ENCODE measurements at regions not wholly inside any gene's neighbourhood (a gene's known extent, or its start where the extent isn't known, plus 50 kb on each side); places are given as distances from the start of the nearest gene placed in this dataset.

DNA sequence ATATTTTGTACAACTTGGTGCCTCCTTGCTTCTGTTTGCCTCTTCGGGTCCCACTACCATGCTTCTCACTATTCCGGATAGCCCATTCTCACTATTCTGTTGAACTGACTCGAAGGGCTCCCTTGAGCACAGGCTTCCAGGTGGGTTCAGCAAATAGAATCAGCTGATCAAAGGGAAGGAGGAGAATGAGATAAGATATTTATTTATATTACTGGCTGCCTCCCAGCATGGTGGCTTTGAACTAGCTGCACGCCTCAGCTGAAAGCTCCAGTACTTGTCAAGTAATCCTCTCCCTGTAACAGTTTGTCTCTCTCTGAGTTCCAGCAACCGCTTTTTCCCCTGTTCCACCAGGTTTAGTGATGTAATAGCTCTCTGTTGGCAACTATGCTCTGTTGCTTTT, 187.8 kb upstream of the HNRNPA3 start:
- POLR2A ChIA-PET (ENCODE audit: low non-redundant PET), result interaction anchor here (0.5 to 0.8 kb wide), 2 partner anchors 12 to 203 kb away, joined by 3 read pairs; no protein-coding TSS in a partner anchor
- H3K36me3 ChIP-seq (ENCODE audit: insufficient read depth, low read length, poor library complexity, severe bottlenecking), result no peaks in the 10 kb centered on the region
- no peaks in the 10 kb centered on the region for H3K27me3 ChIP-seq (replicated peaks; ENCODE audit: insufficient read depth, low read depth, low read length, poor library complexity)
- no peak for DNase-seq (ENCODE audit: low spot score)
- no peak overlapping the region for H3K27ac ChIP-seq (ENCODE audit: low read depth, low read length, poor library complexity, severe bottlenecking)
- TF ChIP-seq EZH2 (IDR thresholded peaks at IDR 0.05; ENCODE audit: borderline replicate concordance, low read depth, low read length, poor library complexity, severe bottlenecking), result no peak
- TF ChIP-seq, protein P1, sequence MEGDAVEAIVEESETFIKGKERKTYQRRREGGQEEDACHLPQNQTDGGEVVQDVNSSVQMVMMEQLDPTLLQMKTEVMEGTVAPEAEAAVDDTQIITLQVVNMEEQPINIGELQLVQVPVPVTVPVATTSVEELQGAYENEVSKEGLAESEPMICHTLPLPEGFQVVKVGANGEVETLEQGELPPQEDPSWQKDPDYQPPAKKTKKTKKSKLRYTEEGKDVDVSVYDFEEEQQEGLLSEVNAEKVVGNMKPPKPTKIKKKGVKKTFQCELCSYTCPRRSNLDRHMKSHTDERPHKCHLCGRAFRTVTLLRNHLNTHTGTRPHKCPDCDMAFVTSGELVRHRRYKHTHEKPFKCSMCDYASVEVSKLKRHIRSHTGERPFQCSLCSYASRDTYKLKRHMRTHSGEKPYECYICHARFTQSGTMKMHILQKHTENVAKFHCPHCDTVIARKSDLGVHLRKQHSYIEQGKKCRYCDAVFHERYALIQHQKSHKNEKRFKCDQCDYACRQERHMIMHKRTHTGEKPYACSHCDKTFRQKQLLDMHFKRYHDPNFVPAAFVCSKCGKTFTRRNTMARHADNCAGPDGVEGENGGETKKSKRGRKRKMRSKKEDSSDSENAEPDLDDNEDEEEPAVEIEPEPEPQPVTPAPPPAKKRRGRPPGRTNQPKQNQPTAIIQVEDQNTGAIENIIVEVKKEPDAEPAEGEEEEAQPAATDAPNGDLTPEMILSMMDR (conservative IDR thresholded peaks at IDR 0.05; ENCODE audit: low read depth, low read length), result no peak
- no TSS peak for BruUV-seq (replicated peaks)
- CTCF ChIA-PET, result no interaction called here
- intact Hi-C loops (cut with micrococcal nuclease; ENCODE audit: unreplicated experiment), result no loop called here
- H3K4me1 ChIP-seq (ENCODE audit: insufficient read depth, low read length, poor library complexity, severe bottlenecking), result no peaks in the 10 kb centered on the region
- no peaks in the 10 kb centered on the region for H3K9me3 ChIP-seq (ENCODE audit: low read depth, low read length, poor library complexity, severe bottlenecking)
- H3K4me3 ChIP-seq (ENCODE audit: low read depth, low read length, poor library complexity, severe bottlenecking), result no peak overlapping the region

GRCh38 chr2:177026253-177026652, 186.3 kb upstream of the HNRNPA3 start:
- Histone ChIP-seq H3K9me3 (ENCODE audit: low read depth, low read length, poor library complexity, severe bottlenecking) (no peaks in the 10 kb centered on the region), H3K27ac (ENCODE audit: low read depth, low read length, poor library complexity, severe bottlenecking) (no peak overlapping the region), H3K36me3 (ENCODE audit: insufficient read depth, low read length, poor library complexity, severe bottlenecking) (no peaks in the 10 kb centered on the region), H3K4me1 (ENCODE audit: insufficient read depth, low read length, poor library complexity, severe bottlenecking) (peaks cover 4% of the 10 kb centered on the region), H3K4me3 (ENCODE audit: low read depth, low read length, poor library complexity, severe bottlenecking) (no peak overlapping the region), H3K27me3 (replicated peaks; ENCODE audit: insufficient read depth, low read depth, low read length, poor library complexity) (no peaks in the 10 kb centered on the region)
- intact Hi-C loops (cut with micrococcal nuclease; ENCODE audit: unreplicated experiment), result no loop called here
- no peak for TF ChIP-seq EZH2 (IDR thresholded peaks at IDR 0.05; ENCODE audit: borderline replicate concordance, low read depth, low read length, poor library complexity, severe bottlenecking)
- TF ChIP-seq, protein P1 (conservative IDR thresholded peaks at IDR 0.05; ENCODE audit: low read depth, low read length), result no peak
- DNase-seq (ENCODE audit: low spot score), result no peak
- ChIA-PET CTCF (no interaction called here), POLR2A (ENCODE audit: low non-redundant PET) (no interaction called here)
- BruUV-seq (replicated peaks), result no TSS peak

DNA sequence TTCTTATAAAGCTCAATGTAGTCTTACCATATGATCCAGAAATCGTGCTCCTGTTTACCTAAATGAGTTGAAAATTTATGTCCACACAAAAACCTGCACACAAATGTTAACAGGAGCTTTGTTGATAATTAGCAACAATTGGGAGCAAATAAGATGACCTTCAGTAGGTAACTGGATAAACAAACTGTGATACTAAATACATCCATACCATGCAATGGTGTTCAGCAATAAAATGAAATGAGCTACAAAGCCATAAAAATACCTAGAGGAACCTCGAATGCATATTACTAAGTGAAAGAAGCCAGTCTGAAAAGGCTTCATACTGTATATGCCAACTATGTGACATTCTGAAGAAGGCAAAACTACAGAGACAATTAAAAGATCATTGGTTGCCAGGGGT, 185.6 kb upstream of the HNRNPA3 start:
- Histone ChIP-seq H3K9me3 (ENCODE audit: low read depth, low read length, poor library complexity, severe bottlenecking) (no peaks in the 10 kb centered on the region), H3K36me3 (ENCODE audit: insufficient read depth, low read length, poor library complexity, severe bottlenecking) (no peaks in the 10 kb centered on the region), H3K27me3 (replicated peaks; ENCODE audit: insufficient read depth, low read depth, low read length, poor library complexity) (no peaks in the 10 kb centered on the region), H3K27ac (ENCODE audit: low read depth, low read length, poor library complexity, severe bottlenecking) (no peak overlapping the region), H3K4me1 (ENCODE audit: insufficient read depth, low read length, poor library complexity, severe bottlenecking) (peaks cover 9% of the 10 kb centered on the region), H3K4me3 (ENCODE audit: low read depth, low read length, poor library complexity, severe bottlenecking) (no peak overlapping the region)
- no peak for DNase-seq (ENCODE audit: low spot score)
- ChIA-PET CTCF (no interaction called here), POLR2A (ENCODE audit: low non-redundant PET) (no interaction called here)
- TF ChIP-seq EZH2 (IDR thresholded peaks at IDR 0.05; ENCODE audit: borderline replicate concordance, low read depth, low read length, poor library complexity, severe bottlenecking), result no peak
- TF ChIP-seq, protein P1 (conservative IDR thresholded peaks at IDR 0.05; ENCODE audit: low read depth, low read length), result no peak
- intact Hi-C loops (cut with micrococcal nuclease; ENCODE audit: unreplicated experiment), result no loop called here
- BruUV-seq (replicated peaks), result no TSS peak
